ENCODE measurements at regions not wholly inside any gene's neighbourhood (a gene's known extent, or its start where the extent isn't known, plus 50 kb on each side); places are given as distances from the start of the nearest gene placed in this dataset.

DNA sequence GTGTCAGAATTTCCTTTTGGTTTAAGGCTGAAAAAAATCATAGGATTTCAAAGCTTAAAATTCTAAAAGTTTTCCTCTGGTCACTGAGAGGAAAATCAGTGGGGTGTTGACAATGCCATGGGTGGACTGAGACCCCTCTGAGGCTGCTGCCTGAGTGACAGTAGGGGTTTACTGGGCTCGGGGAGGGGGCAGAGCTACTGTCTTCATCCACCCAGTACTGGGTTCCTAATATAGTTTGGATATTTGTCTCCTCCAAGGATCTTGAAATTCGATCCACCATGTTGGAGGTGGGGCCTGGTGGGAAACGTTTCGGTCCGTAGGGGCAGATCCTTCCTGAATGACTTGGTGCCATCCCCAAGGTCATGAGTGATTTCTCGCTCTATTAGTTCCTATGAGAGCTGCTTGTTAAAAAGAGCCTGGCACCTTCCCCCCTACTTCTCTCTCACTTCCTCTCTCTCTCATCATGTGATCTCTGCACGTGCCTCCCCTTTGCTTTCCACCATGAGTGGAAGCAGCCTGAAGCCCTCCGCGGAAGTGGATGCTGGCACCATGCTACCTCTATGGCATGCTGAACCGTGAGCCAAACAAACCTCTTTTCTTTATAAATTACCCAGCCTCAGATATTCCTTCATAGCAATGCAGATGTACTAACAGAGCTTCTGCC, 72.3 kb downstream of the MAP10 start:
- no peak for DNase-seq (ENCODE audit: low spot score)
- TF ChIP-seq, protein P1, sequence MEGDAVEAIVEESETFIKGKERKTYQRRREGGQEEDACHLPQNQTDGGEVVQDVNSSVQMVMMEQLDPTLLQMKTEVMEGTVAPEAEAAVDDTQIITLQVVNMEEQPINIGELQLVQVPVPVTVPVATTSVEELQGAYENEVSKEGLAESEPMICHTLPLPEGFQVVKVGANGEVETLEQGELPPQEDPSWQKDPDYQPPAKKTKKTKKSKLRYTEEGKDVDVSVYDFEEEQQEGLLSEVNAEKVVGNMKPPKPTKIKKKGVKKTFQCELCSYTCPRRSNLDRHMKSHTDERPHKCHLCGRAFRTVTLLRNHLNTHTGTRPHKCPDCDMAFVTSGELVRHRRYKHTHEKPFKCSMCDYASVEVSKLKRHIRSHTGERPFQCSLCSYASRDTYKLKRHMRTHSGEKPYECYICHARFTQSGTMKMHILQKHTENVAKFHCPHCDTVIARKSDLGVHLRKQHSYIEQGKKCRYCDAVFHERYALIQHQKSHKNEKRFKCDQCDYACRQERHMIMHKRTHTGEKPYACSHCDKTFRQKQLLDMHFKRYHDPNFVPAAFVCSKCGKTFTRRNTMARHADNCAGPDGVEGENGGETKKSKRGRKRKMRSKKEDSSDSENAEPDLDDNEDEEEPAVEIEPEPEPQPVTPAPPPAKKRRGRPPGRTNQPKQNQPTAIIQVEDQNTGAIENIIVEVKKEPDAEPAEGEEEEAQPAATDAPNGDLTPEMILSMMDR (conservative IDR thresholded peaks at IDR 0.05; ENCODE audit: low read depth): no peak
- CTCF ChIA-PET: interaction anchor here (0.6 kb wide), 1 partner anchor 15 kb away, joined by 3 read pairs; no protein-coding TSS in a partner anchor
- no peak overlapping the region for H3K27ac ChIP-seq
- POLR2A ChIA-PET (ENCODE audit: low non-redundant PET): no interaction called here

GRCh38 chr1:232878086-232878485, 72.3 kb upstream of the NTPCR start:
- no peak for DNase-seq (ENCODE audit: low spot score)
- POLR2A ChIA-PET (ENCODE audit: low non-redundant PET): no interaction called here
- TF ChIP-seq, protein P1 (conservative IDR thresholded peaks at IDR 0.05; ENCODE audit: low read depth): no peak
- H3K27ac ChIP-seq: no peak overlapping the region
- CTCF ChIA-PET: interaction anchor here (0.6 kb wide), 1 partner anchor 16 kb away, joined by 3 read pairs; no protein-coding TSS in a partner anchor

GRCh38 chr1:232880354-232880753, 70.1 kb upstream of the NTPCR start:
- CTCF ChIA-PET: interaction anchor here (0.5 to 1.9 kb wide), 16 partner anchors 8 to 1108 kb away, joined by 3 to 11 read pairs (median 3); no protein-coding TSS in a partner anchor

GRCh38 chr1:232883992-232884661, 66.3 kb upstream of the NTPCR start:
- DNase-seq (ENCODE audit: low spot score): no peak
- no peak overlapping the region for H3K27ac ChIP-seq
- CTCF ChIA-PET: no interaction called here
- POLR2A ChIA-PET (ENCODE audit: low non-redundant PET): no interaction called here
- TF ChIP-seq, protein P1 (conservative IDR thresholded peaks at IDR 0.05; ENCODE audit: low read depth): no peak

More at GRCh38 chr1:232880354-232880753, 70.1 kb upstream of the NTPCR start:
- TF ChIP-seq, protein P1 (conservative IDR thresholded peaks at IDR 0.05; ENCODE audit: low read depth): peak; percentile 60
- peak; percentile 50 for DNase-seq (ENCODE audit: low spot score)
- POLR2A ChIA-PET (ENCODE audit: low non-redundant PET): no interaction called here
- no peak overlapping the region for H3K27ac ChIP-seq

- POLR2A ChIA-PET (ENCODE audit: low non-redundant PET): no interaction called here
- TF ChIP-seq, protein P1 (conservative IDR thresholded peaks at IDR 0.05; ENCODE audit: low read depth): no peak
- no peak overlapping the region for H3K27ac ChIP-seq
- CTCF ChIA-PET: no interaction called here
- DNase-seq (ENCODE audit: low spot score): no peak
These were observed 64.1 kb upstream of the NTPCR start for GRCh38 chr1:232886271-232886670.

DNA sequence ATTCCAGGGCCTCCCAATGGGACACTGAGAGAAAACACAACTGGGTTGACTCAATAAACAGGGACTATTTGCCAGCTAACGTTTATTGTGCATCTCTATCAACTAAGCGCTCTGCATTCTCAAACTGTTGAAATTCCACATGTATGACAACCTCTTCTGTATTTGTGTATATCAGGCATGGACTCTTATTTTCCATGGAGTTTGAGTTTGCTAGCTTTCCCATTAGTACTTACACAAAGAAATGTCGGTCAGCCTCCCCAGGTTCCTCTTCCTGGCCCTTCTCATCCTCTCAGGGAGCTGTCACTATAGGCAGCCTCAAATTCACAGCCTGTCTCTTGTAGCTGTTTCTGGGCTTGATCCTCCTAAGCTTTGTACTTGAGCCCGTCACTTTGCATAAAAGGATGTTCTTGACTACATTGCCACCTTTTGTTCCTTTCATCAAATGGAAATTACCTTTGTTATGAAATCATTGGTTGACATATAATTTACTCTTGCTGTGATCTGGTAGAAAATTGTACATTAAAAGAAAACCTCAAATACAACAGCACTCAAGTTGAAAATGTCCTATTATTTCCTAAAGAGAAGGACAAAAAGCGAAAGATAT, 60.0 kb upstream of the NTPCR start:
- TF ChIP-seq, protein P1 (conservative IDR thresholded peaks at IDR 0.05; ENCODE audit: low read depth): no peak
- H3K27ac ChIP-seq: no peak overlapping the region
- DNase-seq (ENCODE audit: low spot score): no peak
- ChIA-PET POLR2A (ENCODE audit: low non-redundant PET) (no interaction called here), CTCF (interaction anchor here (1.2 kb wide), 1 partner anchor 10 kb away, joined by 3 read pairs; no protein-coding TSS in a partner anchor)
